ENCODE measurements at regions not wholly inside any gene's neighbourhood (a gene's known extent, or its start where the extent isn't known, plus 50 kb on each side); places are given as distances from the start of the nearest gene placed in this dataset.

DNA sequence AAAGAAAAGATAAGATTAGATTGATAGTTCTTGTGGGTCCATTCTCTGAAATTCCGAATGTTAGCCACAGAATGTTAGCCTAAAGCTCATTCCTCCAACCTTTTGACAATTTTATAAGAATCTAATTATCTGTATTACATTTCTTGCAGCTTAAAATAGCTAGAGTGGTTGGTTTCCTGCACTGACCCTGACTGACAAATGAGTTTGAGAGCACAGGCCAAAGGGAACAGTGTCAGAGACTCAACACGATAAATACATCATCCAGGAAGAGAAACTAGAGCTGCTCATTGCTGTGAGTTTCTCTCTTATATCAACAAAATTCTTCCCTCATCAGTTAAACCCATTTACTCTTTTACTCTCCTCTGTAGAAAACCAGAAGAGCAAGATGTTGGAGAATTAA lies 82.1 kb upstream of the PPM1J start:
- H3K4me3 ChIP-seq (ENCODE audit: low read length), result no peak overlapping the region
- H3K9me3 ChIP-seq (ENCODE audit: low read length), result no peaks in the 10 kb centered on the region
- no peaks in the 10 kb centered on the region for H4K20me1 ChIP-seq (ENCODE audit: insufficient read depth, low read depth, low read length)
- no peaks in the 10 kb centered on the region for H3K79me2 ChIP-seq (ENCODE audit: low read length)
- peaks cover 17% of the 10 kb centered on the region for H3K4me1 ChIP-seq (ENCODE audit: low read length)
- no peaks in the 10 kb centered on the region for H3K9me2 ChIP-seq (replicated peaks; ENCODE audit: insufficient read depth, low read length)
- no peak overlapping the region for H3K27ac ChIP-seq (ENCODE audit: low read length)
- H3K4me2 ChIP-seq (ENCODE audit: low read depth, low read length, poor library complexity, severe bottlenecking), result no peak overlapping the region
- no peaks in the 10 kb centered on the region for H3K36me3 ChIP-seq (ENCODE audit: insufficient read depth, low read length)
- DNase-seq, result no peak
- no peaks in the 10 kb centered on the region for H3K27me3 ChIP-seq (ENCODE audit: low read length)
- H2AFZ ChIP-seq (ENCODE audit: low read length), result no peak overlapping the region
- H3K9ac ChIP-seq (ENCODE audit: low read length), result no peak overlapping the region

DNA sequence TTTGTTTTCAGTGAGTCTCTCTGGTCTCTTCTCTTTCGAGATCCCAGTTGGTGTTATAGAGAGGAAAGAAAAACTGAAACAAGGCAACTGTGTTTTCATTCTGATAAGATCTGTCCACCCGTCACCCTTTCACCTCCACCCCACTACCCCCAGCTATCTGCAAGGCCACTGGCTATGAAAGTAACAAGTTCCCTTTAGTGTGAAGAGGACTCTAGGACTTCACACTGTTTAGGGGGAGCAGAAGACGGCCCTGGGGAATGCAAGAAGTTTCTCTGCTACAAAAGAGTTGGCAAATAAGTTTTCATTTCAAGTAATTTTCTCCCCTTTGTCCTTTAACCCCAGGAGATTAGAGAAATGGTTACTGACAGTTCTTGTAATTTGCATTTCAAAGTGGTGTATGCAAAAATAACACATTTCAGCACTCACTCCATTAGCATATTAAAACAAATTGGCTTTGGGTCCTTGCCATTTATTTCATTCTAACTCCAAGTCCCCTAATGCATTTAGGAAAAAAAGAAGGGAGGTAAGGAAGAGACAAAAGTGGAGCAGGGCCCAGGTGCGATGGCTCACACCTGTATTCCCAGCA lies 79.6 kb upstream of the PPM1J start:
- Histone ChIP-seq H3K27ac (ENCODE audit: low read length) (no peak overlapping the region), H3K27me3 (ENCODE audit: low read length) (no peaks in the 10 kb centered on the region), H3K4me3 (ENCODE audit: low read length) (no peak overlapping the region), H3K9ac (ENCODE audit: low read length) (no peak overlapping the region), H3K4me1 (ENCODE audit: low read length) (peaks cover 17% of the 10 kb centered on the region), H2AFZ (ENCODE audit: low read length) (no peak overlapping the region), H3K36me3 (ENCODE audit: insufficient read depth, low read length) (no peaks in the 10 kb centered on the region), H3K4me2 (ENCODE audit: low read depth, low read length, poor library complexity, severe bottlenecking) (no peak overlapping the region), H3K79me2 (ENCODE audit: low read length) (no peaks in the 10 kb centered on the region), H3K9me3 (ENCODE audit: low read length) (no peaks in the 10 kb centered on the region), H4K20me1 (ENCODE audit: insufficient read depth, low read depth, low read length) (no peaks in the 10 kb centered on the region), H3K9me2 (replicated peaks; ENCODE audit: insufficient read depth, low read length) (no peaks in the 10 kb centered on the region)
- DNase-seq, result no peak

DNA sequence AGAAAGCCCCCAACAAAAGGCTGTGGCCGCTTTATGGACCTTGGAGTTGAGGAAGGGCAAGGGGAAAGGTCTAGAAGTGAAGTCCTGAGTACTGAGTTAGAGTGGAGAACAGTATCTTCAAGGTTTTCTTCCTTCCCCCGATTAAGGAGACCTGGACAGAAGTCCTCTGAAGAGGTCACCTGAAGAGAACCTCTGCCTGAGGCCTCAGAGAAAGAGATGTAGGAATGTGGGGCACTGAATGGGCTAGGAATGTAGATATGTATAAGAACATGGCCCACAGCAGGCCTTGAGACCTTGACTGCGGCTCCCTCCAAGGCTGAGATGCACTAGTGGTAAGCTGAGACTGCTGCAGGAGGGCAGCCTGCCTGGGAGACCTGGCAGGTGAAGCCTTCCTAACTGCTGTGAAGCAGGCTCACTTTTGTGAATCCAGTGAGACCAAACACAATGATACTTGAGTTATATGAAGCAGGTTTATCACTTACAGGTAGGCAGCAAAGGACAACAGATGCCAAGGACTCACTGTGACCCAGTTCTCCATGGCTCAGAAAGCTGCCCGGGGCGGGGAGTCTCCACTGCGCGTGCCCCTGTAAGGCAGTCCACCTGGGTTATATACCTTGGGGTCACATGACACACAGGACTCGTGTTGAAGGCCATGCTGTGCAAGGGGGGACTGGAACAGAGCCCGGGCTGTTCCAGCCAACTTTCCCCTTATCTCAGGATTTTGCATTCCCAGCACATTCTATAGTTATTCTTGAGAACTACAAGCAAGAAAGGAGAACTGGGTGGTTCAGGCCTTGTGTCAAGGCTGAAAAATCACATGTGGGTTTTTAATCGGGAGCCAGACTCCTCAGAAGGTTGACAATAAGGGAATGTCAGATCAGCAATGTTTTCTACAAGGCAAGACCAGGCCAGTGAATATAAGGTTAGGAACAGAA lies 78.8 kb upstream of the PPM1J start:
- peaks cover 17% of the 10 kb centered on the region for H3K4me1 ChIP-seq (ENCODE audit: low read length)
- no peaks in the 10 kb centered on the region for H4K20me1 ChIP-seq (ENCODE audit: insufficient read depth, low read depth, low read length)
- H3K4me3 ChIP-seq (ENCODE audit: low read length), result no peak overlapping the region
- H3K9me3 ChIP-seq (ENCODE audit: low read length), result no peaks in the 10 kb centered on the region
- H3K9ac ChIP-seq (ENCODE audit: low read length), result no peak overlapping the region
- no peaks in the 10 kb centered on the region for H3K27me3 ChIP-seq (ENCODE audit: low read length)
- DNase-seq, result no peak
- H3K9me2 ChIP-seq (replicated peaks; ENCODE audit: insufficient read depth, low read length), result no peaks in the 10 kb centered on the region
- H2AFZ ChIP-seq (ENCODE audit: low read length), result no peak overlapping the region
- no peak overlapping the region for H3K27ac ChIP-seq (ENCODE audit: low read length)
- H3K79me2 ChIP-seq (ENCODE audit: low read length), result no peaks in the 10 kb centered on the region
- no peaks in the 10 kb centered on the region for H3K36me3 ChIP-seq (ENCODE audit: insufficient read depth, low read length)
- no peak overlapping the region for H3K4me2 ChIP-seq (ENCODE audit: low read depth, low read length, poor library complexity, severe bottlenecking)

DNA sequence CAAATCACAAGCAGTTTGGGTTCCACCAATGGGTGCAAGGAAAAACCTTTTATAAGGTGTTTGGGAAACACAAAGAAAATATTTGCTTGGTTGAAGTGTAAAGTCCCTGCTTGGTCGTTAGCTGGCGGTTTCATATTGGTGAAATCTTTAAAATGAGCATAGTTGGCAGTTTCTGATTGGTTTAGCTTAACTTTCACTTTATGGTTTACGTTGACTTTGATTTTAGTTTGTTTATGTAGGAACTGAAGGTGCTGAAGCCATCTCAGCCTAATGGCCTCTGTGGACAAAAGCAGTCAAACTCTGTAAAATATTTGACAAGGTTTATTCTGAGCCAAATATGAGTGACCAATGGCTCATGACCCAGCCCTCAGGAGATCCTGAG lies 76.6 kb upstream of the PPM1J start:
- Histone ChIP-seq H3K4me2 (ENCODE audit: low read depth, low read length, poor library complexity, severe bottlenecking) (no peak overlapping the region), H3K27ac (ENCODE audit: low read length) (no peak overlapping the region), H3K4me1 (ENCODE audit: low read length) (peaks cover 17% of the 10 kb centered on the region), H3K9ac (ENCODE audit: low read length) (no peak overlapping the region), H3K36me3 (ENCODE audit: insufficient read depth, low read length) (no peaks in the 10 kb centered on the region), H3K79me2 (ENCODE audit: low read length) (no peaks in the 10 kb centered on the region), H3K9me3 (ENCODE audit: low read length) (no peaks in the 10 kb centered on the region), H2AFZ (ENCODE audit: low read length) (no peak overlapping the region), H3K4me3 (ENCODE audit: low read length) (no peak overlapping the region), H3K9me2 (replicated peaks; ENCODE audit: insufficient read depth, low read length) (no peaks in the 10 kb centered on the region), H4K20me1 (ENCODE audit: insufficient read depth, low read depth, low read length) (no peaks in the 10 kb centered on the region), H3K27me3 (ENCODE audit: low read length) (no peaks in the 10 kb centered on the region)
- DNase-seq, result no peak

DNA sequence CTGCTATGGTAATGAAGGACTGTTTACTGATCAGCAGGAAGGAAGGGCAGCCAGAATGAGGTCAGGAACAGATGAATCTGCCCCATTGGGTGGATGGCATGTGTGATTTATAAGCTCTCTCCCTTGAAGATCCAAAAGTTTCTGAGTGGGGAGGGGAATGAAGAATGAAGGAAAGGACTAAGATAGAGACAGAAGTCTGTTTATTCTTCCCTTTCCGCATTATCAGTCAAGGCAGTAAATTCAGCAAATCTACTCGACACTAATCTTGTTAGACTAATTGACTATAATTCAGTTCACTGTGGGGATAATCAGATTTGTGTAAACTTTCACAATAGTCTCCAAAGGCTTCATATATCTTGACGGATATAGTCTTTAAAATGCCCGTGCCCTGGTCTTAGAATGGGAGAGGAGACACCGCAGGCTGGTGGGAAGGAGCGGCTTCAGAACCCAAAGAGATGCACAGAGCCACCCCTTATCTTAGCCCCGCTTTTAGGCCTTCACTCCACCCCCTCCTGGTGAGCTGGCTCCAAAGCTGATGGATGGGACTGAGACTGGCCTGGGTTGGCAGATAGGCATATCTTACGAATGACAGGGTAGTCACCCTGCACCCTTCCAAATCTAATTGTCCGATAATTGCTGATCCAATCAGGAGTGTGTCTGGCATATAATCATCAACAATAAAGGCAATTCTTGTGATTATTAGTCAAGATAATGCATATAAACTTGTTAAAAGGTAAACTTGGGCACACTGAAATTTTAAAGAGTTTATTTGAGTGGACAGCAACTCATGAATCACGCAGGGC lies 76.0 kb upstream of the PPM1J start:
- Histone ChIP-seq H3K9me2 (replicated peaks; ENCODE audit: insufficient read depth, low read length) (no peaks in the 10 kb centered on the region), H3K9ac (ENCODE audit: low read length) (no peak overlapping the region), H3K4me1 (ENCODE audit: low read length) (peaks cover 11% of the 10 kb centered on the region), H4K20me1 (ENCODE audit: insufficient read depth, low read depth, low read length) (no peaks in the 10 kb centered on the region), H2AFZ (ENCODE audit: low read length) (no peak overlapping the region), H3K27ac (ENCODE audit: low read length) (no peak overlapping the region), H3K79me2 (ENCODE audit: low read length) (no peaks in the 10 kb centered on the region), H3K9me3 (ENCODE audit: low read length) (no peaks in the 10 kb centered on the region), H3K4me3 (ENCODE audit: low read length) (no peak overlapping the region), H3K27me3 (ENCODE audit: low read length) (no peaks in the 10 kb centered on the region), H3K4me2 (ENCODE audit: low read depth, low read length, poor library complexity, severe bottlenecking) (no peak overlapping the region), H3K36me3 (ENCODE audit: insufficient read depth, low read length) (no peaks in the 10 kb centered on the region)
- no peak for DNase-seq

DNA sequence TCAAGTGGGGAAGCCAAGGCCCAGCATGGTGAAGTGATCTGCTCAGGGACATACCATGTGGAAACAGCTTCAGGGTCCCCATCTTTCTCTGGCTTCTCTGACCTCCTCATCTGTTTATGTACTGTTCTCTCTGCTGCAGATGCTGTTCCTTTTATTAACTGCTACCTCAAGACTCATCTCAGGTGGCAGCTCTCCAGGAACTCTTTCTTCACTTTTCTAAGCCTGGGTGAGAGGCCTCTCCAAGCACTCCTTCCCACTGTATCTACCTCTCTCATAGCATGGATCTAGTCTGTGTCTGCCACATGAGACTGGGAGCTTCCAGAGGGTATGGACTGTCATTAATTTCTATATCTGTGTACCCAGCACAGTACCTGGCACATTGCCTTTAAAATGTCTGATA lies 73.4 kb upstream of the PPM1J start:
- Histone ChIP-seq H3K4me3 (ENCODE audit: low read length) (no peak overlapping the region), H3K4me2 (ENCODE audit: low read depth, low read length, poor library complexity, severe bottlenecking) (no peak overlapping the region), H3K4me1 (ENCODE audit: low read length) (no peaks in the 10 kb centered on the region), H3K9me2 (replicated peaks; ENCODE audit: insufficient read depth, low read length) (no peaks in the 10 kb centered on the region), H3K79me2 (ENCODE audit: low read length) (no peaks in the 10 kb centered on the region), H3K36me3 (ENCODE audit: insufficient read depth, low read length) (no peaks in the 10 kb centered on the region), H3K27me3 (ENCODE audit: low read length) (no peaks in the 10 kb centered on the region), H3K9me3 (ENCODE audit: low read length) (no peaks in the 10 kb centered on the region), H3K27ac (ENCODE audit: low read length) (no peak overlapping the region), H2AFZ (ENCODE audit: low read length) (no peak overlapping the region), H4K20me1 (ENCODE audit: insufficient read depth, low read depth, low read length) (no peaks in the 10 kb centered on the region), H3K9ac (ENCODE audit: low read length) (no peak overlapping the region)
- no peak for DNase-seq

DNA sequence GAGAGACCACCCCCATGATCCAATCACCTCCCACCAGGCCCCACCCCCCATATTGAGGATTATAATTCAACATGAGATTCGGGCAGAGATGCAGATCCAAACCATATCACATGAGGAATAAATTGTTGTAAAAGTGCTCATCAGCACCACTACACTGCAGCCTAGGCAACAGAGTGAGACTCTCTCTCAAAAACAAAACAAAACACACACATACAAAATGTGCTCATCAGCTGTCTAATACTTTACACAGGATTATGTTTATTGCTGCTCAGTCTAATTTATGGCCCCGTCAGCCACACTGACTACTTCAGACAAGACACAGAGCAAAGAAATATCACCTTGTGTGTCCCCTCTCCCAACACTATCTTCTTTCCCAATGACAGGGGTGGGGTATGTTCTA lies 72.9 kb upstream of the PPM1J start:
- Histone ChIP-seq H2AFZ (ENCODE audit: low read length) (no peak overlapping the region), H3K9ac (ENCODE audit: low read length) (no peak overlapping the region), H3K4me2 (ENCODE audit: low read depth, low read length, poor library complexity, severe bottlenecking) (no peak overlapping the region), H3K36me3 (ENCODE audit: insufficient read depth, low read length) (no peaks in the 10 kb centered on the region), H3K4me3 (ENCODE audit: low read length) (no peak overlapping the region), H3K9me3 (ENCODE audit: low read length) (no peaks in the 10 kb centered on the region), H4K20me1 (ENCODE audit: insufficient read depth, low read depth, low read length) (no peaks in the 10 kb centered on the region), H3K27me3 (ENCODE audit: low read length) (no peaks in the 10 kb centered on the region), H3K4me1 (ENCODE audit: low read length) (no peaks in the 10 kb centered on the region), H3K9me2 (replicated peaks; ENCODE audit: insufficient read depth, low read length) (no peaks in the 10 kb centered on the region), H3K79me2 (ENCODE audit: low read length) (no peaks in the 10 kb centered on the region), H3K27ac (ENCODE audit: low read length) (no peak overlapping the region)
- DNase-seq, result no peak

DNA sequence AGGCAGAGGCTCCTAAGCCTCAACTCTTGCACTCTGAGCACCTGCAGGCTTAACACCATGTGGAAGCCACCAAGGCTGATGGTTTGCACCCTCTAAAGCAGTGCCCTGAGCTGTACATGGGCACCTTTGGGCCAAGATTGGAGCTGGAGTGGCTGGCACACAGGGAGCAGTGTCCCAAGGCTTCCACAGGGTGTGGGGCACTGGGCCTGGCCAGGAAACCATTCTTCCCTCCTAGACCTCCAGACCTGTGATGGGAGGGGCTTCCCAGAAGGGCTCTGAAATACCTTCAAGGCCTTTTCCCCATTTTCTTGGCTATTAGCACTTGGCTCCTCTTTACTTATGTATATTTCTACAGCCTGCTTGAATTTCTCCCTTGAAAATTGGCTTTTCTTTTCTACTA lies 67.9 kb upstream of the PPM1J start:
- Histone ChIP-seq H3K79me2 (ENCODE audit: low read length) (no peaks in the 10 kb centered on the region), H3K36me3 (ENCODE audit: insufficient read depth, low read length) (no peaks in the 10 kb centered on the region), H3K27ac (ENCODE audit: low read length) (no peak overlapping the region), H3K4me3 (ENCODE audit: low read length) (no peak overlapping the region), H4K20me1 (ENCODE audit: insufficient read depth, low read depth, low read length) (no peaks in the 10 kb centered on the region), H2AFZ (ENCODE audit: low read length) (no peak overlapping the region), H3K27me3 (ENCODE audit: low read length) (no peaks in the 10 kb centered on the region), H3K4me1 (ENCODE audit: low read length) (no peaks in the 10 kb centered on the region), H3K9me3 (ENCODE audit: low read length) (no peaks in the 10 kb centered on the region), H3K9ac (ENCODE audit: low read length) (no peak overlapping the region), H3K9me2 (replicated peaks; ENCODE audit: insufficient read depth, low read length) (no peaks in the 10 kb centered on the region), H3K4me2 (ENCODE audit: low read depth, low read length, poor library complexity, severe bottlenecking) (no peak overlapping the region)
- no peak for DNase-seq
